A549 (cell line): ENCODE measurements at regions not wholly inside any gene's neighbourhood (a gene's known extent, or its start where the extent isn't known, plus 50 kb on each side); places are given as distances from the start of the nearest gene placed in this dataset.
"Not testable (repeated sequence)": the region's sequence is repeated elsewhere in the genome, so short reads cannot be mapped to it uniquely, and the experiment has no call there.

ENCODE experiments used
- CBX8 ChIP-seq: fragments of 200-600 bp; sonication (generic); IDR thresholded peaks from 2 replicates; pipeline ENCODE4 v1.6.1; 2016
- CEBPB ChIP-seq, 2 experiments: fragments of >200 bp in 1 of 2; sonication (Bioruptor Twin) in 1 of 2; formaldehyde crosslinking in 1 of 2; IDR thresholded peaks; 2 replicates each; pipeline ENCODE4 v1.6.1; 2012 to 2016
- ELK1 ChIP-seq: fragments of 150-350 bp; IDR thresholded peaks from 2 replicates; pipeline ENCODE4 v1.6.1; 2014; ENCODE audit warnings: low read depth, mild to moderate bottlenecking, low read length
- HOXA7 ChIP-seq: fragments of 250-450 bp; sonication (Bioruptor Pico); IDR thresholded peaks from 2 replicates; pipeline ENCODE4 v1.5.0; 2020; ENCODE audit warnings: mild to moderate bottlenecking, moderate library complexity
- JUN ChIP-seq, 2 experiments: fragments of >200 bp; sonication (Bioruptor Twin); formaldehyde crosslinking; IDR thresholded peaks; 2 replicates in 1 of 2; 3 replicates in 1 of 2; pipeline ENCODE4 v1.6.1; 2016 to 2017
- JUNB ChIP-seq: fragments of >200 bp; sonication (Bioruptor Twin); formaldehyde crosslinking; IDR thresholded peaks from 2 replicates; pipeline ENCODE4 v1.6.1; 2016
- MAX ChIP-seq: IDR thresholded peaks from 2 replicates; pipeline ENCODE4 v1.6.1; 2012
- MAZ ChIP-seq: fragments of 150-350 bp; IDR thresholded peaks from 2 replicates; pipeline ENCODE4 v1.6.1; 2014; ENCODE audit warnings: antibody characterized with exemption, low read depth, low read length, borderline replicate concordance
- MYC ChIP-seq: IDR thresholded peaks from 2 replicates; pipeline ENCODE4 v1.6.1; 2012; ENCODE audit warnings: mild to moderate bottlenecking, inconsistent platforms, low read length, improper control_type of control experiment, borderline replicate concordance
- PHF8 ChIP-seq: fragments of 200-600 bp; sonication (generic); IDR thresholded peaks from 2 replicates; pipeline ENCODE4 v1.6.1; 2016; ENCODE audit warnings: low read depth, mild to moderate bottlenecking, antibody characterized with exemption, moderate library complexity, borderline replicate concordance
- POLR2A ChIP-seq: IDR thresholded peaks from 2 replicates; pipeline ENCODE4 v1.6.1; 2012; ENCODE audit warnings: mild to moderate bottlenecking, low read length
- POLR2AphosphoS2 ChIP-seq: conservative IDR thresholded peaks from 2 replicates; pipeline ENCODE4 v1.6.1; 2012; ENCODE audit warnings: low read length, improper control_type of control experiment, inconsistent platforms
- RCOR1 ChIP-seq: fragments of 150-350 bp; IDR thresholded peaks from 2 replicates; pipeline ENCODE4 v1.6.1; 2014; ENCODE audit warnings: antibody characterized with exemption, low read length, low read depth
- TF ChIP-seq, protein P1 (sequence below): fragments of >200 bp; sonication (Bioruptor Twin); formaldehyde crosslinking; IDR thresholded peaks from 3 replicates; pipeline ENCODE4 v1.5.1; 2016

GRCh38 chr12:131293071-131294015 lies 339.6 kb downstream of the ADGRD1 start:
- TF ChIP-seq PHF8; ELK1; MAZ; CBX8; POLR2A; MAX; CEBPB (IDR thresholded peaks at IDR 0.05); RCOR1; JUN (IDR thresholded peaks at IDR 0.05); MYC; POLR2AphosphoS2; HOXA7 (CRISPR knock-in tag); JUNB: not testable (repeated sequence)
- TF ChIP-seq, protein P1, sequence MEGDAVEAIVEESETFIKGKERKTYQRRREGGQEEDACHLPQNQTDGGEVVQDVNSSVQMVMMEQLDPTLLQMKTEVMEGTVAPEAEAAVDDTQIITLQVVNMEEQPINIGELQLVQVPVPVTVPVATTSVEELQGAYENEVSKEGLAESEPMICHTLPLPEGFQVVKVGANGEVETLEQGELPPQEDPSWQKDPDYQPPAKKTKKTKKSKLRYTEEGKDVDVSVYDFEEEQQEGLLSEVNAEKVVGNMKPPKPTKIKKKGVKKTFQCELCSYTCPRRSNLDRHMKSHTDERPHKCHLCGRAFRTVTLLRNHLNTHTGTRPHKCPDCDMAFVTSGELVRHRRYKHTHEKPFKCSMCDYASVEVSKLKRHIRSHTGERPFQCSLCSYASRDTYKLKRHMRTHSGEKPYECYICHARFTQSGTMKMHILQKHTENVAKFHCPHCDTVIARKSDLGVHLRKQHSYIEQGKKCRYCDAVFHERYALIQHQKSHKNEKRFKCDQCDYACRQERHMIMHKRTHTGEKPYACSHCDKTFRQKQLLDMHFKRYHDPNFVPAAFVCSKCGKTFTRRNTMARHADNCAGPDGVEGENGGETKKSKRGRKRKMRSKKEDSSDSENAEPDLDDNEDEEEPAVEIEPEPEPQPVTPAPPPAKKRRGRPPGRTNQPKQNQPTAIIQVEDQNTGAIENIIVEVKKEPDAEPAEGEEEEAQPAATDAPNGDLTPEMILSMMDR: not testable (repeated sequence)
